HG02798 (cell line): ENCODE measurements at regions not wholly inside any gene's neighbourhood (a gene's known extent, or its start where the extent isn't known, plus 50 kb on each side); places are given as distances from the start of the nearest gene placed in this dataset.
"Not testable (repeated sequence)": the region's sequence is repeated elsewhere in the genome, so short reads cannot be mapped to it uniquely, and the experiment has no call there.

Experiments
- ATAC-seq: cut with Tn5 transposase; IDR thresholded peaks from one replicate; pipeline ENCODE4 v1.9.1; 2021; ENCODE audit warnings: mild to moderate bottlenecking; ENCODE audit not compliant: unreplicated experiment, poor library complexity

- ATAC-seq, result no peak
Observed at GRCh38 chr1:90826024-90826423, 108.9 kb upstream of the BARHL2 start.

- no peak for ATAC-seq
Observed at GRCh38 chr1:90824551-90824950, 107.4 kb upstream of the BARHL2 start.

GRCh38 chr1:90823686-90824085 is 106.6 kb upstream of the BARHL2 start:
- no peak for ATAC-seq

GRCh38 chr1:90821788-90822359 is 104.8 kb upstream of the BARHL2 start:
- no peak for ATAC-seq

- ATAC-seq, result no peak
Observed at GRCh38 chr1:90821152-90821787, 104.2 kb upstream of the BARHL2 start.

- ATAC-seq, result no peak
Observed at GRCh38 chr1:90820745-90821144, 103.6 kb upstream of the BARHL2 start.

- no peak for ATAC-seq
Observed at GRCh38 chr1:90817399-90817798, 100.3 kb upstream of the BARHL2 start.

GRCh38 chr1:90812237-90812636 is 95.1 kb upstream of the BARHL2 start:
- ATAC-seq, result not testable (repeated sequence)

GRCh38 chr1:90811444-90811950 is 94.4 kb upstream of the BARHL2 start:
- not testable (repeated sequence) for ATAC-seq

- no peak for ATAC-seq
Observed at GRCh38 chr1:90810681-90811080, 93.6 kb upstream of the BARHL2 start.

GRCh38 chr1:90809996-90810395 is 92.9 kb upstream of the BARHL2 start:
- no peak for ATAC-seq

- no peak for ATAC-seq
Observed at GRCh38 chr1:90809093-90809492, 92.0 kb upstream of the BARHL2 start.

- no peak for ATAC-seq
Observed at GRCh38 chr1:90807329-90807728, 90.2 kb upstream of the BARHL2 start.

GRCh38 chr1:90802622-90803021 is 85.5 kb upstream of the BARHL2 start:
- no peak for ATAC-seq

- ATAC-seq, result no peak
Observed at GRCh38 chr1:90800012-90800717, 83.1 kb upstream of the BARHL2 start.

- no peak for ATAC-seq
Observed at GRCh38 chr1:90799326-90799725, 82.2 kb upstream of the BARHL2 start.

- no peak for ATAC-seq
Observed at GRCh38 chr1:90798883-90799282, 81.8 kb upstream of the BARHL2 start.

- no peak for ATAC-seq
Observed at GRCh38 chr1:90798344-90798743, 81.2 kb upstream of the BARHL2 start.

GRCh38 chr1:90795431-90795830 is 78.3 kb upstream of the BARHL2 start:
- no peak for ATAC-seq

- no peak for ATAC-seq
Observed at GRCh38 chr1:90786709-90787108, 69.6 kb upstream of the BARHL2 start.

GRCh38 chr1:90784186-90784847 is 67.2 kb upstream of the BARHL2 start:
- ATAC-seq, result no peak
